ENCODE measurements at regions not wholly inside any gene's neighbourhood (a gene's known extent, or its start where the extent isn't known, plus 50 kb on each side); places are given as distances from the start of the nearest gene placed in this dataset.

DNA sequence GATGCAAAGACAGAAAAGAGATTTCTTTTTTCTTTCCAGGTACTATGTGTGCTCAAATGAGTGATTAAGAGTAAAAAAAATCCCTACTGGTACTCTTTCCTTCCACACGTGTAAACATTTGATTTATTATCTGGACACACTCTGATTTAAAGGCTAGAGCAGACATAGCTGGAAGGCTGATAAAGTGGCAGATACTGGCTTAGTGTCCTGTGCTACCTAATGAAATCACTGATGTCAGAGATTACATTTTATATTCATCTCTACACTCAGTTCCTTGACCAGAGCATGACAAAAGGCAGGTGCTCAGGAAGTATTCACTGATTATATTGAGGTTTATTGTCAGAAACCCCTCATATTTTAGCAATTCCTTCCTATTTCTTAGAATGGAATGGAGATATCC, 136.6 kb upstream of the SLC38A2 start:
- TF ChIP-seq, protein P1, sequence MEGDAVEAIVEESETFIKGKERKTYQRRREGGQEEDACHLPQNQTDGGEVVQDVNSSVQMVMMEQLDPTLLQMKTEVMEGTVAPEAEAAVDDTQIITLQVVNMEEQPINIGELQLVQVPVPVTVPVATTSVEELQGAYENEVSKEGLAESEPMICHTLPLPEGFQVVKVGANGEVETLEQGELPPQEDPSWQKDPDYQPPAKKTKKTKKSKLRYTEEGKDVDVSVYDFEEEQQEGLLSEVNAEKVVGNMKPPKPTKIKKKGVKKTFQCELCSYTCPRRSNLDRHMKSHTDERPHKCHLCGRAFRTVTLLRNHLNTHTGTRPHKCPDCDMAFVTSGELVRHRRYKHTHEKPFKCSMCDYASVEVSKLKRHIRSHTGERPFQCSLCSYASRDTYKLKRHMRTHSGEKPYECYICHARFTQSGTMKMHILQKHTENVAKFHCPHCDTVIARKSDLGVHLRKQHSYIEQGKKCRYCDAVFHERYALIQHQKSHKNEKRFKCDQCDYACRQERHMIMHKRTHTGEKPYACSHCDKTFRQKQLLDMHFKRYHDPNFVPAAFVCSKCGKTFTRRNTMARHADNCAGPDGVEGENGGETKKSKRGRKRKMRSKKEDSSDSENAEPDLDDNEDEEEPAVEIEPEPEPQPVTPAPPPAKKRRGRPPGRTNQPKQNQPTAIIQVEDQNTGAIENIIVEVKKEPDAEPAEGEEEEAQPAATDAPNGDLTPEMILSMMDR (conservative IDR thresholded peaks at IDR 0.05 in 1 of 2, IDR thresholded peaks at IDR 0.05 in 1 of 2; ENCODE audit: low read depth in 1 of 2, low read length in 2 of 2), result no peak
- TF ChIP-seq EZH2 (IDR thresholded peaks at IDR 0.05; ENCODE audit: low read length, missing control alignments), result no peak
